Psoas muscle (tissue), 7 donors: ENCODE measurements at regions not wholly inside any gene's neighbourhood (a gene's known extent, or its start where the extent isn't known, plus 50 kb on each side); places are given as distances from the start of the nearest gene placed in this dataset.

Source experiments
- ATAC-seq, 4 donors: fragments of 200-7000 bp; cut with Tn5 transposase; one replicate each; pipeline ENCODE4 v1.9.1; 2020; ENCODE audit warnings: moderate library complexity in 3 of 4, mild to moderate bottlenecking in 2 of 4
- DNase-seq, 2 donors: peaks; one replicate each; pipeline ENCODE4 v3.0.0-alpha.2; 2020
- H3K27ac ChIP-seq: fragments of 200-600 bp; one replicate; pipeline ENCODE4 v1.8.0; 2022
- H3K27me3 ChIP-seq, 3 donors: fragments of 200-600 bp in 1 of 3; one replicate each; pipeline versions ENCODE4 v1.6.1 to v1.8.0; 2013 to 2022; ENCODE audit warnings: low read length in 2 of 3, mild to moderate bottlenecking in 2 of 3, moderate library complexity in 1 of 3; ENCODE audit not compliant: insufficient read depth in 3 of 3
- H3K36me3 ChIP-seq, 2 donors: fragments of 200-600 bp in 1 of 2; one replicate each; pipeline versions ENCODE4 v1.6.1 to v1.8.0; 2013 to 2022; ENCODE audit warnings: low read depth in 1 of 2, mild to moderate bottlenecking in 1 of 2, moderate library complexity in 1 of 2; ENCODE audit not compliant: insufficient read depth in 1 of 2
- H3K4me1 ChIP-seq: fragments of 200-600 bp; one replicate; pipeline ENCODE4 v1.8.0; 2022
- H3K4me3 ChIP-seq: fragments of 200-600 bp; one replicate; pipeline ENCODE4 v1.8.0; 2022; ENCODE audit warnings: mild to moderate bottlenecking
- H3K9me3 ChIP-seq: fragments of 200-600 bp; one replicate; pipeline ENCODE4 v1.8.0; 2022
- WGBS, 3 donors: extraction: QIAGEN DNeasy Blood & Tissue Kit; methylation state at CpG; one replicate each; pipeline versions ENCODE4 v1.1.6 to v1.1.7; 2013; 5-methylcytosine and 5-hydroxymethylcytosine counted together
- intact Hi-C, 2 donors: fragments of 100-400 bp; cut with DNase I; formaldehyde crosslinking; loops; one replicate each; pipeline versions ENCODE4 v1.11.0 to v1.14.2; 2022
- TF ChIP-seq, protein P1 (sequence below): fragments of 200-600 bp; IDR thresholded peaks from one replicate; pipeline ENCODE4 v1.8.0; 2022; ENCODE audit warnings: antibody characterized with exemption
- donor health status: healthy with polysubstance abuse.
- donor health status: DM: no; HTN: no; CAD: no; lungs with moderate emphysema.
- donor health status: Bipolar disorder and iron deficiency.
- donor health status: healthy.
- donor health status: DM: yes; HTN: yes; CAD: no.
- donor health status: DM: no; HTN: no; CAD: no.
- donor health status: DM: yes; HTN: yes; CAD: no.

DNA sequence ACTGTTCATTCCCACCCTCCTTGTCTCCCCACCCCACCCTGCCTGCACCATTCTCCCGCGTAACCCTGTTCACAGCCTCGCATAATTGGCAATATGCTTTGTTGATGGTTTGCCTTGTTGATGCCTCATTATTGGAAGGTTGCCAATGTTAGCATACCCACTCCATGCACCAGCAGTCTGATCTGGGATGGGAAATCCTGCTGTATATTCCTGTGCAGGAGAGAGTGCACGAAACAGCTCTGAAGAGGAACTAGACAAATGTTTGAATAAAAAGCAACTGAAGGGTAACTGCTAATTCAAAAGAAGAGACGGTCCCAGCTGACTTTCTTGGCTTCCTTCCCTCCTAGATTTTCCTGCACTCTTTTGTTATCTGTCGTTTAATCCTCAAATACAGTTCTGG is 271.7 kb upstream of the TLE4 start:
- TF ChIP-seq, protein P1, sequence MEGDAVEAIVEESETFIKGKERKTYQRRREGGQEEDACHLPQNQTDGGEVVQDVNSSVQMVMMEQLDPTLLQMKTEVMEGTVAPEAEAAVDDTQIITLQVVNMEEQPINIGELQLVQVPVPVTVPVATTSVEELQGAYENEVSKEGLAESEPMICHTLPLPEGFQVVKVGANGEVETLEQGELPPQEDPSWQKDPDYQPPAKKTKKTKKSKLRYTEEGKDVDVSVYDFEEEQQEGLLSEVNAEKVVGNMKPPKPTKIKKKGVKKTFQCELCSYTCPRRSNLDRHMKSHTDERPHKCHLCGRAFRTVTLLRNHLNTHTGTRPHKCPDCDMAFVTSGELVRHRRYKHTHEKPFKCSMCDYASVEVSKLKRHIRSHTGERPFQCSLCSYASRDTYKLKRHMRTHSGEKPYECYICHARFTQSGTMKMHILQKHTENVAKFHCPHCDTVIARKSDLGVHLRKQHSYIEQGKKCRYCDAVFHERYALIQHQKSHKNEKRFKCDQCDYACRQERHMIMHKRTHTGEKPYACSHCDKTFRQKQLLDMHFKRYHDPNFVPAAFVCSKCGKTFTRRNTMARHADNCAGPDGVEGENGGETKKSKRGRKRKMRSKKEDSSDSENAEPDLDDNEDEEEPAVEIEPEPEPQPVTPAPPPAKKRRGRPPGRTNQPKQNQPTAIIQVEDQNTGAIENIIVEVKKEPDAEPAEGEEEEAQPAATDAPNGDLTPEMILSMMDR = no peak

GRCh38 chr9:79301085-79301484 is 270.7 kb upstream of the TLE4 start:
- TF ChIP-seq, protein P1 = no peak
- WGBS, 3 donors = 59 to 77% (median 70%) methylated on average over 2 of the region's 2 CpGs
- intact Hi-C loops = no loop called here
- Histone ChIP-seq H3K27ac (no peak overlapping the region), H3K9me3 (no peaks in the 10 kb centered on the region), H3K36me3 (no peaks in the 10 kb centered on the region), H3K27me3 (peaks cover 0 to 3% (median 0%) of the 10 kb centered on the region in 3 donors), H3K4me3 (no peak overlapping the region), H3K4me1 (no peaks in the 10 kb centered on the region)
- DNase-seq = no peak
- ATAC-seq = no peak

More for the DNA sequence above, 271.7 kb upstream of the TLE4 start:
- Histone ChIP-seq H3K9me3 (no peaks in the 10 kb centered on the region), H3K4me1 (no peaks in the 10 kb centered on the region), H3K27ac (no peak overlapping the region), H3K27me3 (peaks cover 0 to 3% (median 0%) of the 10 kb centered on the region in 3 donors), H3K4me3 (no peak overlapping the region), H3K36me3 (no peaks in the 10 kb centered on the region)
- 46 to 47% (median 46%) methylated on average over 6 of the region's 6 CpGs for WGBS, 3 donors
- DNase-seq = no peak
- intact Hi-C loops = no loop called here
- no peak for ATAC-seq

- H3K9me3 ChIP-seq = no peaks in the 10 kb centered on the region
- H3K27ac ChIP-seq = no peak overlapping the region
- DNase-seq = no peak
- no peaks in the 10 kb centered on the region for H3K36me3 ChIP-seq
- peaks cover 0 to 3% (median 0%) of the 10 kb centered on the region in 3 donors for H3K27me3 ChIP-seq
- 58 to 59% (median 58%) methylated on average over 8 of the region's 8 CpGs for WGBS, 3 donors
- intact Hi-C loops = no loop called here
- H3K4me1 ChIP-seq = no peaks in the 10 kb centered on the region
- no peak for ATAC-seq
- TF ChIP-seq, protein P1 = no peak
- H3K4me3 ChIP-seq = no peak overlapping the region
Measured at GRCh38 chr9:79301551-79302391, 270.0 kb upstream of the TLE4 start.

DNA sequence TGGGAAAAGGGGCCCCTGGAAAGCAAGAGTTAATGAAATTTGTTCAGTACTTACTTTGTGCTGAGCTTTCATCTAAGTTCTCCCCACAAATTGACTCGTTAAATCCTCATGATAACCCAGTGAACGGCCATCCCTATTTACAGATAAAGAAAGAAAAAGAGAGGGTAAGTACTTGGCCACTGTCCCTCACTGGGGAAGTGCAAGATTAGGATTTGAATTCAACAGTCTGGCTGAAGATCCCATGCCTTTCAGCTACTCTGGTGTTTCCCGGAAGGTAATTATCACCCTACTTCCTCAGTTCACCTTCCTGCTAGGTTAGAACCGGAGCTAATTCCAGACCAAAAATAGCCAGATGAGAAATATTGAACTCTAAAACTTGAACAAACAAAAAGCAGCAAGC is 269.2 kb upstream of the TLE4 start:
- no peaks in the 10 kb centered on the region for H3K9me3 ChIP-seq
- H3K4me1 ChIP-seq = no peaks in the 10 kb centered on the region
- intact Hi-C loops = no loop called here
- 47 to 51% (median 50%) methylated on average over 4 of the region's 4 CpGs for WGBS, 3 donors
- TF ChIP-seq, protein P1 = no peak
- DNase-seq (no peak), ATAC-seq (no peak)
- H3K27ac ChIP-seq = no peak overlapping the region
- no peaks in the 10 kb centered on the region for H3K36me3 ChIP-seq
- no peak overlapping the region for H3K4me3 ChIP-seq
- H3K27me3 ChIP-seq = peaks cover 0 to 3% (median 0%) of the 10 kb centered on the region in 3 donors
